NOMO-1 (cell line): ENCODE measurements at regions not wholly inside any gene's neighbourhood (a gene's known extent, or its start where the extent isn't known, plus 50 kb on each side); places are given as distances from the start of the nearest gene placed in this dataset.

Experiments used
- DNase-seq, 2 experiments: peaks; one replicate each; lab custom pipeline; 2025; ENCODE audit not compliant: unreplicated experiment in 2 of 2; lab: John Stamatoyannopoulos, UW

- no peak for DNase-seq
Measured at GRCh38 chr11:13868710-13869397, 93.7 kb upstream of the SPON1 start.

DNA sequence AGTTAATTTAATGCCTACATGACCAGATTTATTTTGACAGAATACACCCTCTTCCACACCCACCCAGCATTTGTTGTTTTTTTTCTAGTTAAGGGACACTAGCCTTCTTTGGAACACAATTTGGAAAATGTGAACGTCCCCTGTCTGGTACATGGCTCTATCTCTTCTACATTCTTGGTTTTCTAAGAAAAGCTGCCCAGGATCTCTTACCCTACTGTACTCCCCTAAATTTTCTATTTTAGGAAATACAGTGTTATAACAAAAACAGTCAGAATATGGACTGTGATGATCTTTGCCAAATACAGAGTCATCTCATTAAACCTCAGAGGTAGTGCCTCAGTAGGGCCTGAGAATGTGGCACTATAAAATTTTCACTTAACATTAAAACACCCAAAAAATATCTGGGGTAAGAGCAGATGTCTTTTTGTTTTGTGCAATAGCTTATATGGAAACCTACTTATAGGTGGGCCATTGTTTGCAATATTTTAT, 93.1 kb upstream of the SPON1 start:
- no peak for DNase-seq

GRCh38 chr11:13874597-13874996, 87.9 kb upstream of the SPON1 start:
- DNase-seq: no peak

DNA sequence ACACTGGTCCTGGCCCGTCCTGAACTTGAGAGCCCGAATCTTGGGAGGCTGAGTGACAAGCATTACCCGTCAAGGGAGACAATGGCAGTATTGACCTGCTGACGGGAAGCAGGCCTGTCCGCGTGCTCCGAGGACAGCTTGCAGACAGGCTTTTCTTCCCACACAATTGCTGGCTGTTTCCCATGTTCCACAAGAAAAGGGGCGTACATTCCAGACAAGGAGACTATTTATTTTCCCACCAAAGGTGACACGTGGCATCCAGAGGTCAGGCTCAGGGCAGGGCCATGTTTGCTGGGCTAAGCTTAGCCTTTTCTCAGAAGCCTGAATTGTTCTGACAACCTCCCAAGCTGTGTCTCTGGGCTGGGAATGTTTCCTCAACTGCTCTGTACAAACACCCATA, 86.9 kb upstream of the SPON1 start:
- DNase-seq: no peak

DNA sequence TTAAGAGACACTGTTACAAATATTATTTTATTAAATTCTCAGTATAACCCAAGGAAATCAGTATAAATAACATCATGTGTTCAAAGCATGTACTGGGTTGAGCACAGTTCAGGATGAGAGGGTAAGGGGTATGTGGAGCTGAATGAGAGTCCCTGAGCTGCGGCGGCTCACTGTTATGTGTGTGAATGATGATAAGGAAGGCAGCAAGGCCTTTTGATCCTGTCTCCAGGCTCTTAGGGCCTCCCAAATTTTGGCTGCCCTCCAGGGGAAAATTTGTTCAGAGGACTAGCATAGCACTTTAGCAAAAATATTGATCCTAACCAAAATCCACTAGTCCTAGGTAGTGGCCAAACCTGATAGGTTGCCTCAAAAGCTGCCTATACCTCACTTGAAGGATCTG, 86.1 kb upstream of the SPON1 start:
- DNase-seq: no peak

GRCh38 chr11:13878077-13878476, 84.4 kb upstream of the SPON1 start:
- DNase-seq: no peak

- DNase-seq: no peak
Measured at GRCh38 chr11:13880634-13881033, 81.9 kb upstream of the SPON1 start.

DNA sequence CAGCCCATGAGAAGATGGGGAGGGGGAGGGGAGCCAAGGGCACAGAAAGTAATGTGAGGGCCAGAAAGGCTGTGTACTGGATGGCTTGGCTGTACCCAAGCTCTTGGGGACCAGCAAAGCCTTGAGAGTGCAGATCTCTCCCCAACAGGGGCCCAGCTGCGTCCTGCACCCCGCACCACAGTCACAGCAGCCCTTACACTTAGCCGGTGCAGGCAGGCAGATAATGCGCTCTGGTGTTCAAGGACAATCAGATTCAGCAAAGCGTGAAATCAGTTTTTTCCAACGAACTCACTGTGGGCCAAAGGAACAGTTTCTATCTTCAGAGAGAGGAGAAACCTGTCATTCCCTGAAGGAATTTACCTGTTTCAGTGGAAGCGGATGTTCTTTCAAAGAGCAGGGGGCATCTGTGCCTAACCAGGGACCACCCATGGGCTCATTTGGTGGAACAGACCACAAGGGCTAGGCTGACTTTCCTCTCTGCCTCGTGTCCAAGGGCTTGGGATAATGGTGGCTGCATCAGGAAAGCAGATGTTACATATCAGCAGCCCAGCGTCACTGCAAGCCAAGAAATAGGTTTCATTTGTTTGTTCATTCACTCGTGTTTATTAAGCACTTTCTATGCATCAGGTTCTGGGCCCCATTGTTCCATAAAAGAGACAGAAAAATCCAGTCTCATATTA, 81.2 kb upstream of the SPON1 start:
- DNase-seq: no peak

DNA sequence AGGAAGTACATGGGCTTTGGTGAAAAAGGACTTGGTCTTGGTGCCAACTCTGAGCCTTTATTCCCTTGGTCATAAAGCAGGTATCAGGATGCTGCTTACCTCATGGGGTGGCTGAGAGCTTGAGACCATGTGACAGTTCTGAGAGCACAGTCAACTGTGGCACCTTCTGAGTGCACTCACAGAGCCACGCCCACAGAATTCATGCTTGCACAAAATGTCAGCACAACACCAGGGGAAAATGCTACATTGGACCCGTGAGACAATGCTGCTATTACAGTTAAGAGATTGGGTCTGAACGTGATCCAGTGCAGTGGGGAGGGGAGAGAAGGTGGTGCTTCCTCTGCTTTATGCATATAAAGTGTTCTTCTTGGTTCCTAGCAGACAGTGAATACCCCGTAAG, 79.5 kb upstream of the SPON1 start:
- DNase-seq: no peak

DNA sequence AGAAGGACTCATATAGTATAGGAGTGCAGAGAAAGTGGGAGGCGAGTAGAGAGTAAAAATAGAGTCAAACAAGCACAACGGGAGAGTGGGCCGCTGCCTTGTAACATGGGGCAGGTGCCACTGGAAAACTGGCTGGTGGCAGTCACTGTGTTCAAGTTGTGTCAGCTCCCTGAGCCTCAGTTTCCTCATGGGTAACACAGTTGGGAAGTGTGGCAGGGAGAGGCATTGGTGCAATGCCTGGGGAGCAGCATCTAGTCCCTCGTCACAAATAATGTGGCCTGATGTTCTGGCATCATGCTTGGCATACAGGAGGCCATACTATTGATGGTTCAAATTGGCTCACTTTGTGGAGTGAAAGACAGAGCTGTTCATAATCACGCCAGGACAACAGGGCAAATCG, 78.9 kb upstream of the SPON1 start:
- DNase-seq: no peak

DNA sequence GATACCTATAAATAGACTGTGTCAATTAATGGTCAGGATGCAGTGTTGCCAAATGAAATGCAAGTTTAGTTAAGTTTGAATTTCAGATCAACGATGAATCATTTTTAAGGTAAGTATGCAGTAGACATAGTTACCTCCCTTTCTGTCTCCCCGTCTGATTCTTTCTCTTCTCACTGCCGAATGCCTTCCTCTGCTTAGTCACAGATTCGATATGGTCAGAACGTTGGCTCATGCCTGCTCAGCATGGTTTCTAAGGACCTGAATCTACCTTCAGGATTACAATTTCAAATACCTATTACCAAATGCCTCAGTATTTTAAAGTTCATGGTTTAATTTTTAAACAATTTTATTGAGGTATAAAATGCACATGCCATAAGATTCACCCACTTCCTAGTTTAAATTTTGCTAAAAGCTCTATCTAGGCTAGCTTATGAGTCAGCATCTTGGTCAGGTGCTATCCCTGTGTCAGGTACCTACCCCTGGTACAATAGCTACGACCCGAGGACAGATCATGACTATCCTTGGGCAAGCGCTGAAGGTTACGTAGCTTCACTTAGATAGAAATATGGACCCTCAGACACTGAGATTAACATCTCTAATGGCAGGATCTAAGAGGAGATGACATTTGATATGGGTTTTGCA, 78.2 kb upstream of the SPON1 start:
- no peak for DNase-seq

DNA sequence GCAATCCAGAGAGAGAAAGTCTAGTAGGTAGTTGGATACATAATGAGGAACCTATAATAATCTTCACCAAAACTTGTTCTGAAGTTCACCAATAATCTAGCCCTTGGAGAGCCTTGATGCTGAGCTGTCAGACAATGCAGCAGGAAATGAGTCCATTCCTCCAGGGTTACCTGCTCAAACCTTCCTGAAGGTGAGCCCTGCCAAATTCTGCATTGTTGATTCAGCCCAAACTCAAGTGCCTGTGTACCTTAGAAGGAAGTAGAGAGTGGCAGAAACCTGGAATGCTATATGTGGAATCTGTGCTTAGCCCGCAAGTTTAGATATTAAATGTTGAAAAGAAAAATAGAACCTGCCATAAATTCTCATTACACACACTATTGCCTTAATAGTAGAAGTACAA, 77.4 kb upstream of the SPON1 start:
- no peak for DNase-seq

- no peak for DNase-seq
Measured at GRCh38 chr11:13889552-13890249, 72.8 kb upstream of the SPON1 start.

- DNase-seq: no peak
Measured at GRCh38 chr11:13891911-13892310, 70.6 kb upstream of the SPON1 start.

DNA sequence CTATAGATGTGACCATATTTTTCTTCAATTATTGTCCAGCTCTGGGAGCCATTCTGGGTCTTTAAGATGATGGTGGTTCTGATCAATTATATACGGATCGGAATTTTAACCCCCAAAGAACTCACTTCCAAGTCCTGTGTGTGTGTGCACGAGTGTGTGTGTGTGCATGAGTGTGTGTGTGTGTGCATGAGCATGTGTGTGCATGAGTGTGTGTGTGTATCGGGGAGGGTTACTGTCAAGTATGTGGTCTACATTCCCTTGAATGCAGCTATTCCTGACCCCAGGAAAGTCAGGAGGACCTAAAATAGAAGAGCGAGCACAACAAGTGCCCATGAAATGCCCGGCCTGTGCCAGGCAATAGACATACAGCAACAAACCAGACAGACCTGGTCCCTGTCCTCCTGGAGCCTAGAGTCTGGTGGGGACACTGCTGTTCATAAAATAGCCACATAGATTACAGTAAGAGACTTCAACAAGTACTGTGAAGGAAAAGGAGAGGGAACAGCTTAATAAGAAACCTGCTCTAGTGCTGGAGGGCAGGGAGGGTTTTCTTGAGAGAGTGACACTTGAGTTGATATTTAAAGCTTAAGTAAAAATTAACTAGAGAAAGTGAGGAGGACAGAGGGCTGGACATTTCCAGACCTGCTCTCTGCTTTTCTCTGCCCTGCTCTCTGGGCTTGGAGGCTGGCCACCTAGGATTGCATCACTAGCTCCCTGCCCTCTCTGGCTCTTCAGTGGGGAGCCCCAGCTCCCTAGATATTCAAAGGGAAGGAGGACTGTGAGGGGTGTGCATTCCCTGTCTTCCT, 66.1 kb upstream of the SPON1 start:
- DNase-seq: no peak

- no peak for DNase-seq
Measured at GRCh38 chr11:13896981-13897353, 65.6 kb upstream of the SPON1 start.

DNA sequence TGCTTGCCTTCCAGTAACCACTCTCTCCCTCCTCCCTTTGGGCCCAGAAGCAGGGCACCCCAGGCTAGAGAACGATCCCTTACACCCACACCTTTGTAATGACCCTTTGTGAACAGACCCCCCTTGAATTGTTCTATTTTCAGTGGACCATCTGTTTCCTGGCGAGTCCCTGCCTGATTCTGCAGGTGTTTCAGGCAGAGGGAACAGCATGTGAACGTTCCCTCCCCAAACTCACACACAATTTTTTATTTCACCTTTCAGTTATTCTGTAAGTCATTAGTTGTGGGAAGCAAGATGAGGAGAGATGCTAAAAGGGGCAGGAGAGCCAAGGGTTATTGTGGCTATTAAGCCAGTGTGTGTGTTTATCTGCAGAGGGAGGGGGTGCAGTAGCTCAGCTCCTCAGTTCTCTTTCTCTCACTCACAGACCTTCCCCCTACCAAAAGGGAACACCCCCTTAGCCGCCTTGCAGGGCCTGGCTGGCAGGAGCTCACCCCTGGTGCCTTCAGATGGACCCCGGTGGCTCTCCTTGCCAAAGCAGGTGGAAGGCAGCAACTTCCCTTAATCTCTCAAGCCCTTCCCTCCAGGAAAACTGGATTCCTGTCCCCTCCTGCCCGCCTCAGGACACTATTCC, 64.8 kb upstream of the SPON1 start:
- no peak for DNase-seq

DNA sequence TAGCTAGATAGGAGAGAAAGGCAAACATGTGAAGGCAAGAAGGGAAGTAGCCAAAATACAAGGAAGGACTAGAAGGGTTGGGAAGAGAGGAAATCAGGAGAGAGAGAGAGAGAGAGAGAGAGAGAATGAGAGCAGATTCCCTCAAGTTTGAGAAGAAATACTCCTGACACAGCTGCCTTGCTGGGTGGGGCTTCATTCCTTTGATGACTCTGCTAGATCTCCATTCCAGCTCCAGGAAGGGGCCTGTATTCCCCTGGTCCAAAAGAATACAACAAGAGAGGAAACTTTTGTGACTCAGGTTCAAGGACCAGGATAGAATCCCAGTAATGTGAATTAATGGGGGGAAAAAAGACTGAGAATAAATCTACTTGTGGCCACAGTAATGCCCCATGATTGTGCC, 62.9 kb upstream of the SPON1 start:
- no peak for DNase-seq

DNA sequence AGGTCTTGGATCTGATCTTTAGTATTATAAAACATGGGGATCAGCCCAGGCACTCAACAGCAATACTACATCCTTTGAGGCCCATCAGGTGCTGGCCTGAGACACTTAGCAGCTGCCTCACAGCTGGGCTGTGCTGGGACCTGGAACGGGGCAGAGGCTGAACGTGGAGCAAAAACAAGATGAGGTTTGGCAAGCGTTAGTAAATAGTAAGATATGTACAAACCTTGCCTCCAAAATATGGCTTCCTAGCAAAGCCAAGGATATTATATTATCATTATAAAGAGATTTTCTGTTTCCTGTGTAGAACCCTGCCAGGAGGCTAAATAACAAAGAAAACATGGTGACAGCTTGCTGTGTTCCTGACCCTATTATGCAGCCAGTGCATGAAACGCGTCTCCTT, 60.0 kb upstream of the SPON1 start:
- no peak for DNase-seq

DNA sequence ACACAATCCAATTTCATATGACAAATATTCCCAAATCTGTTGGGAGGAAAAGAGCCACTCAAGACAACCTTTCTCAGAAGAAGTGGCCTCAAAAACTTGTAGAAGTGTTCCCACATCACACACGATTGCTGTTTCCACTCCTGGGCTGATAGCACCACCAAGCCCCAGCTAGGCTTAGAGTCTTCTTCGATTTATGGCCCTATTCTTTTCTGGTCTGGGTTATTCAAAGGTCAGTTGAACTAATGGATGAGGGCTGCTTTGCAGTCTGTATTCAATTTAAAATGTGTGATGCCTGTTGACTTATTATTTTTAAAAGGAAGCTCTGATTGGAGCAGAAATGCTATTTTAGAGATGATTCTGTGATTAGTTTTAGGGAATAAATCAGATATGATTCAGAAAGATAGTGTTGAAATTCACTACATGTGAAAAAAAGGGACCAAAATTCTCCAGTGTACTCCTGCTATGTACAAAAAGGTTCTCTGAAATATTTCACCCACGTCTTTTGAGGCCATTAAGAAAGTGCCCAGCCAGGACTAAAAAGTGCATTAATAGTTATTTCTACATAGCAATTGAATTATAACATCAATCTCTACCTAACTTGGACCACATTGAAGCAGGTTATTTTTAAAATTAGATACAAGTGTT, 57.3 kb upstream of the SPON1 start:
- no peak for DNase-seq
